ENCODE measurements at regions not wholly inside any gene's neighbourhood (a gene's known extent, or its start where the extent isn't known, plus 50 kb on each side); places are given as distances from the start of the nearest gene placed in this dataset.

- no peak for TF ChIP-seq CTCF (conservative IDR thresholded peaks at IDR 0.05 in 1 of 2, IDR thresholded peaks at IDR 0.05 in 1 of 2; ENCODE audit: extremely low read depth in 1 of 2, insufficient read depth in 1 of 2, low read depth in 1 of 2, low read length in 2 of 2)
- no peak for TF ChIP-seq EZH2 (IDR thresholded peaks at IDR 0.05; ENCODE audit: borderline replicate concordance, low read length)
These were observed 124.9 kb upstream of the PLXNA2 start for GRCh38 chr1:208369045-208369444.
